WTC11 (cell line): ENCODE measurements at regions not wholly inside any gene's neighbourhood (a gene's known extent, or its start where the extent isn't known, plus 50 kb on each side); places are given as distances from the start of the nearest gene placed in this dataset.
"Not testable (repeated sequence)": the region's sequence is repeated elsewhere in the genome, so short reads cannot be mapped to it uniquely, and the experiment has no call there.

Source experiments
- ATAC-seq: fragments of 200-7000 bp; cut with Tn5 transposase; 2 replicates; pipeline ENCODE4 v1.10.0; 2021; ENCODE audit warnings: mild to moderate bottlenecking, moderate library complexity
- CTCF ChIA-PET: fragments of 300-600 bp; sonication (Branson Sonifier 250); formaldehyde crosslinking; loops from one replicate; lab custom pipeline; 2021; ENCODE audit warnings: antibody characterized with exemption; lab: Charles Lee
- POLR2A ChIA-PET: fragments of 350-600 bp; sonication (Branson Sonifier 250); formaldehyde crosslinking; loops from one replicate; lab custom pipeline; 2021; ENCODE audit warnings: antibody characterized with exemption; lab: Charles Lee
- DNase-seq: peaks from one replicate; pipeline ENCODE4 v3.0.0; 2021; ENCODE audit warnings: low spot score
- H3K27ac Mint-ChIP-seq: 2 replicates; pipeline ENCODE4 v1.8.0; 2021; ENCODE audit warnings: mixed read lengths
- H3K27me3 Mint-ChIP-seq: 2 replicates; pipeline ENCODE4 v1.8.0; 2021; ENCODE audit warnings: low read depth, mild to moderate bottlenecking, moderate library complexity, mixed read lengths
- H3K36me3 Mint-ChIP-seq: 2 replicates; pipeline ENCODE4 v1.8.0; 2021; ENCODE audit warnings: mixed read lengths
- H3K4me1 Mint-ChIP-seq: 2 replicates; pipeline ENCODE4 v1.8.0; 2022; ENCODE audit warnings: mixed read lengths
- H3K4me3 Mint-ChIP-seq: 2 replicates; pipeline ENCODE4 v1.8.0; 2021; ENCODE audit warnings: mild to moderate bottlenecking, moderate library complexity, mixed read lengths
- H3K9me3 Mint-ChIP-seq: 2 replicates; pipeline ENCODE4 v1.8.0; 2021; ENCODE audit warnings: mixed read lengths
- AFF4 ChIP-seq: sonication (generic); formaldehyde crosslinking; IDR thresholded peaks from 2 replicates; pipeline ENCODE4 v1.8.1; 2023; ENCODE audit warnings: mild to moderate bottlenecking, missing genetic modification reagents, borderline replicate concordance
- CREM ChIP-seq: sonication (generic); formaldehyde crosslinking; IDR thresholded peaks from 2 replicates; pipeline ENCODE4 v1.8.1; 2022; ENCODE audit warnings: mild to moderate bottlenecking, missing genetic modification reagents, moderate library complexity
- E2F1 ChIP-seq: sonication (generic); formaldehyde crosslinking; IDR thresholded peaks from 2 replicates; pipeline ENCODE4 v1.8.0; 2022; ENCODE audit warnings: mild to moderate bottlenecking, missing genetic modification reagents
- GTF2I ChIP-seq: fragments of 250-450 bp; sonication (Bioruptor Pico); conservative IDR thresholded peaks from 2 replicates; pipeline ENCODE4 v1.4.0; 2021; ENCODE audit warnings: mild to moderate bottlenecking
- JAZF1 ChIP-seq: fragments of 250-450 bp; sonication (Bioruptor Pico); IDR thresholded peaks from 2 replicates; pipeline ENCODE4 v1.9.0; 2021; ENCODE audit warnings: moderate library complexity, mild to moderate bottlenecking, inconsistent platforms
- NFYB ChIP-seq: sonication (generic); formaldehyde crosslinking; conservative IDR thresholded peaks from 2 replicates; pipeline ENCODE4 v1.8.0; 2022; ENCODE audit warnings: low read depth, missing genetic modification reagents
- TCF7 ChIP-seq: sonication (generic); formaldehyde crosslinking; IDR thresholded peaks from 2 replicates; pipeline ENCODE4 v1.8.0; 2022; ENCODE audit warnings: mild to moderate bottlenecking, low read depth, missing genetic modification reagents, moderate library complexity
- ZMAT4 ChIP-seq: fragments of 250-450 bp; sonication (Bioruptor Pico); IDR thresholded peaks from 2 replicates; pipeline ENCODE4 v1.9.0; 2021; ENCODE audit warnings: mild to moderate bottlenecking
- ZNF138 ChIP-seq: sonication (generic); formaldehyde crosslinking; conservative IDR thresholded peaks from 2 replicates; pipeline ENCODE4 v1.8.1; 2022; ENCODE audit warnings: mild to moderate bottlenecking, moderate library complexity, missing genetic modification reagents
- ZNF512 ChIP-seq: sonication (generic); formaldehyde crosslinking; IDR thresholded peaks from 2 replicates; pipeline ENCODE4 v1.8.1; 2022; ENCODE audit warnings: missing genetic modification reagents, borderline replicate concordance

- ATAC-seq, result no peak
- peaks cover 14% of the 10 kb centered on the region for H3K4me1 Mint-ChIP-seq
- DNase-seq, result no peak
- ChIA-PET POLR2A (no interaction called here), CTCF (no interaction called here)
- H3K27me3 Mint-ChIP-seq, result no peaks in the 10 kb centered on the region
- no peak for TF ChIP-seq JAZF1 (CRISPR knock-in tag)
- peaks cover 7% of the 10 kb centered on the region; the same call in 1 of the 2 replicates for H3K9me3 Mint-ChIP-seq
- no peak overlapping the region for H3K4me3 Mint-ChIP-seq
- no peak overlapping the region for H3K27ac Mint-ChIP-seq
- H3K36me3 Mint-ChIP-seq, result no peaks in the 10 kb centered on the region
These were observed 78.1 kb upstream of the NRBF2 start for GRCh38 chr10:63054889-63055611.

GRCh38 chr10:63052083-63052482, 81.0 kb upstream of the NRBF2 start:
- Mint-ChIP-seq H3K9me3 (peaks cover 10% of the 10 kb centered on the region), H3K4me3 (no peak overlapping the region), H3K27me3 (no peaks in the 10 kb centered on the region), H3K4me1 (no peaks in the 10 kb centered on the region), H3K27ac (no peak overlapping the region), H3K36me3 (no peaks in the 10 kb centered on the region)
- ChIA-PET CTCF (interaction anchor here (0.6 kb wide), 1 partner anchor 56 kb away, joined by 3 read pairs; no protein-coding TSS in a partner anchor), POLR2A (no interaction called here)
- ATAC-seq (no peak), DNase-seq (no peak)
- no peak for TF ChIP-seq E2F1

GRCh38 chr10:63042256-63042655, 90.9 kb upstream of the NRBF2 start:
- H3K27ac Mint-ChIP-seq, result no peak overlapping the region
- H3K27me3 Mint-ChIP-seq, result no peaks in the 10 kb centered on the region
- TF ChIP-seq ZNF512 (CRISPR knock-in tag) (no peak), AFF4 (CRISPR knock-in tag) (no peak)
- TF ChIP-seq, all 79 proteins: peak for 0
- ChIA-PET CTCF (interaction anchor here (0.6 kb wide), 1 partner anchor 632 kb away, joined by 4 read pairs; no protein-coding TSS in a partner anchor), POLR2A (no interaction called here)
- Mint-ChIP-seq H3K9me3 (peaks cover 20% of the 10 kb centered on the region), H3K4me3 (no peak overlapping the region), H3K36me3 (peaks cover 8% of the 10 kb centered on the region; the same call in 1 of the 2 replicates), H3K4me1 (no peaks in the 10 kb centered on the region)
- ATAC-seq (no peak), DNase-seq (no peak)

- H3K27ac Mint-ChIP-seq, H3K4me3 Mint-ChIP-seq, H3K4me1 Mint-ChIP-seq, POLR2A ChIA-PET, H3K27me3 Mint-ChIP-seq, CTCF ChIA-PET, ATAC-seq, DNase-seq: not testable (repeated sequence)
- Mint-ChIP-seq H3K9me3 (peaks cover 25% of the 10 kb centered on the region), H3K36me3 (peaks cover 14% of the 10 kb centered on the region)
These were observed 99.4 kb upstream of the NRBF2 start for GRCh38 chr10:63033616-63034185.

- Mint-ChIP-seq H3K27me3 (no peaks in the 10 kb centered on the region), H3K4me1 (no peaks in the 10 kb centered on the region), H3K4me3 (no peak overlapping the region), H3K36me3 (peaks cover 10% of the 10 kb centered on the region), H3K9me3 (peaks cover 17% of the 10 kb centered on the region), H3K27ac (no peak overlapping the region)
- ATAC-seq (no peak), DNase-seq (no peak)
- ChIA-PET POLR2A (no interaction called here), CTCF (no interaction called here)
- TF ChIP-seq GTF2I (CRISPR knock-in tag) (no peak), TCF7 (CRISPR knock-in tag) (no peak), ZNF138 (CRISPR knock-in tag) (no peak), NFYB (CRISPR knock-in tag) (no peak), ZMAT4 (CRISPR knock-in tag) (no peak), AFF4 (CRISPR knock-in tag) (no peak), CREM (CRISPR knock-in tag) (no peak)
These were observed 102.6 kb upstream of the NRBF2 start for GRCh38 chr10:63030536-63030935.
